Heart left ventricle (tissue), 13 donors: ENCODE measurements at regions not wholly inside any gene's neighbourhood (a gene's known extent, or its start where the extent isn't known, plus 50 kb on each side); places are given as distances from the start of the nearest gene placed in this dataset.

ENCODE experiments used
- CTCF ChIP-seq, 12 donors: fragments of 200-600 bp; sonication (generic) in 4 of 12; IDR thresholded peaks; one replicate each; pipeline versions ENCODE4 v1.5.0 to v1.8.0; 2018 to 2022; ENCODE audit warnings: antibody characterized with exemption in 12 of 12, mild to moderate bottlenecking in 5 of 12
- POLR2A ChIP-seq, 2 donors: fragments of 450-650 bp; IDR thresholded peaks; one replicate each; pipeline ENCODE4 v1.6.1; 2017; ENCODE audit warnings: antibody characterized with exemption in 2 of 2, mild to moderate bottlenecking in 2 of 2, moderate library complexity in 2 of 2
- donor health status: ischemic (EF 13 %, LVEDD 7.1; RV severe dilation, severe dysfunction).
- donor health status: DM: no; HTN: yes; CAD: no.
- donor health status: DM: no; HTN: no; CAD: no.
- donor health status: ischemic (EF 25% LVEDD 6.9; RV normal size, moderate dysfunction).
- donor health status: ischemic (EF 25% LVEDD 5.7; RV mildly dilated, moderate dysfunction).
- donor health status: ischemic (EF 35%, LVEDD 5.7; RV mildly dilated, moderate dysfunction).
- donor health status: nonischemic (EF 11% LVEDD 7.7; RV severe dilation, severe dysfunction).
- donor health status: DM: yes; HTN: yes; CAD: no.
- donor health status: PGD.
- donor health status: ischemic (EF 29% LVEDD 5.4; RV normal size, mild dysfunction).
- donor health status: nonischemic (EF 23%, LVEDD 6.1; RV moderate dilation, normal function).

GRCh38 chr15:39226169-39226937 lies 354.5 kb upstream of the THBS1 start:
- TF ChIP-seq CTCF (IDR thresholded peaks at IDR 0.05) (no peak), POLR2A (IDR thresholded peaks at IDR 0.05) (no peak)
